Hepatocyte (in vitro differentiated cells): ENCODE measurements at regions not wholly inside any gene's neighbourhood (a gene's known extent, or its start where the extent isn't known, plus 50 kb on each side); places are given as distances from the start of the nearest gene placed in this dataset.

ENCODE experiments used
- DNase-seq: peaks from one replicate; pipeline ENCODE4 v3.0.0-alpha.2; 2016; ENCODE audit warnings: low spot score
- H2AFZ ChIP-seq: fragments of 200-600 bp; sonication (generic); 2 replicates; pipeline ENCODE4 v1.6.0; 2016; ENCODE audit warnings: antibody characterized with exemption, mild to moderate bottlenecking
- H3K27ac ChIP-seq: fragments of 200-600 bp; sonication (generic); 2 replicates; pipeline ENCODE4 v1.5.1; 2016; ENCODE audit warnings: mild to moderate bottlenecking
- H3K27me3 ChIP-seq: fragments of 200-600 bp; sonication (generic); 2 replicates; pipeline ENCODE4 v1.6.1; 2016
- H3K36me3 ChIP-seq: fragments of 200-600 bp; sonication (generic); replicated peaks from 2 replicates; pipeline ENCODE4 v1.5.1; 2016; ENCODE audit warnings: low read depth; ENCODE audit not compliant: insufficient read depth
- H3K4me1 ChIP-seq: fragments of 200-600 bp; sonication (generic); 2 replicates; pipeline ENCODE4 v1.5.1; 2016; ENCODE audit warnings: mild to moderate bottlenecking, moderate library complexity; ENCODE audit not compliant: insufficient read depth
- H3K4me2 ChIP-seq: fragments of 200-600 bp; sonication (generic); 2 replicates; pipeline ENCODE4 v1.6.0; 2016
- H3K4me3 ChIP-seq: fragments of 200-600 bp; sonication (generic); 2 replicates; pipeline ENCODE4 v1.5.1; 2016; ENCODE audit warnings: mild to moderate bottlenecking
- H3K79me2 ChIP-seq: fragments of 200-600 bp; sonication (generic); 2 replicates; pipeline ENCODE4 v1.6.0; 2017; ENCODE audit warnings: mild to moderate bottlenecking
- H3K9me2 ChIP-seq: fragments of 200-600 bp; sonication (generic); replicated peaks from 2 replicates; pipeline ENCODE4 v1.6.0; 2017; ENCODE audit warnings: mild to moderate bottlenecking; ENCODE audit not compliant: insufficient read depth
- H3K9me3 ChIP-seq: fragments of 200-600 bp; sonication (generic); 2 replicates; pipeline ENCODE4 v1.5.1; 2016; ENCODE audit warnings: low read depth, mild to moderate bottlenecking
- H4K20me1 ChIP-seq: fragments of 200-600 bp; sonication (generic); 2 replicates; pipeline ENCODE4 v1.6.0; 2016; ENCODE audit warnings: mild to moderate bottlenecking; ENCODE audit not compliant: insufficient read depth, poor library complexity, severe bottlenecking
- CTCF ChIP-seq: fragments of 200-600 bp; sonication (generic); IDR thresholded peaks from 2 replicates; pipeline ENCODE4 v1.5.1; 2016; ENCODE audit warnings: antibody characterized with exemption, mild to moderate bottlenecking; ENCODE audit not compliant: poor library complexity
- EZH2 ChIP-seq: fragments of 200-600 bp; sonication (generic); IDR thresholded peaks from 2 replicates; pipeline ENCODE4 v1.6.1; 2016; ENCODE audit warnings: antibody characterized with exemption, mild to moderate bottlenecking, borderline replicate concordance
- EZH2phosphoT487 ChIP-seq: fragments of 200-600 bp; sonication (generic); IDR thresholded peaks from one replicate; pipeline ENCODE4 v1.6.1; 2018; ENCODE audit warnings: antibody characterized with exemption, mild to moderate bottlenecking, low read depth, moderate library complexity; ENCODE audit not compliant: unreplicated experiment, severe bottlenecking
- WGBS: methylation state at CpG from one replicate; pipeline ENCODE4 v1.1.6; 2016; ENCODE audit warnings: low lambda C conversion rate; ENCODE audit errors: missing lambda C conversion rate; 5-methylcytosine and 5-hydroxymethylcytosine counted together

- Histone ChIP-seq H3K27ac (no peak overlapping the region), H3K36me3 (no peaks in the 10 kb centered on the region), H3K9me2 (no peaks in the 10 kb centered on the region), H2AFZ (no peak overlapping the region), H3K4me1 (peaks cover 4% of the 10 kb centered on the region), H3K27me3 (no peaks in the 10 kb centered on the region), H3K9me3 (no peaks in the 10 kb centered on the region), H3K4me2 (no peak overlapping the region), H3K4me3 (no peak overlapping the region), H4K20me1 (no peaks in the 10 kb centered on the region), H3K79me2 (no peaks in the 10 kb centered on the region)
- no peak for DNase-seq
- WGBS, result 71% methylated on average over 1 of the region's 1 CpG
- TF ChIP-seq EZH2phosphoT487 (no peak), EZH2 (no peak), CTCF (no peak)
These were observed 68.7 kb upstream of the IRX3 start for GRCh38 chr16:54355251-54355650.

DNA sequence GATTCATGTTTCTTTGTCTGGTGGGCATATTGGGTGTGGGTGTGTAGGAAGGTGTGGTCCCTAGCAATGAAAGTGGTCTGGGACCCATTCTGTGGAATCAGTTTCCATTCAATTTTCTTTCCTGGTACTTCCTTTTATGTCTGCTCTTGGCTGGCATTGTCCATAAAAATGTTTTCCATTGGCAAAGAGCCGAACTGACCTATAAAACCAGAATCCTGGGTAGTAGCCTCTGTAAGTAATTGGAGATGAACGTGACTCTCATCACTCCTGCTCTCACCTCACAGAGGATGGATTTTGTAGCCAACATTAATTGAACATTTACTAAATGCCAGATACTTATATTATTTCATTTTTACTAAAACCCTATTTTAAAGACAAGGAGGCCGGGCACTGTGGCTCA, 66.5 kb upstream of the IRX3 start:
- no peaks in the 10 kb centered on the region for H3K4me1 ChIP-seq
- H3K4me3 ChIP-seq, result no peak overlapping the region
- H3K36me3 ChIP-seq, result no peaks in the 10 kb centered on the region
- 57% methylated on average over 3 of the region's 3 CpGs for WGBS
- no peak for DNase-seq
- no peak overlapping the region for H3K4me2 ChIP-seq
- H3K9me2 ChIP-seq, result no peaks in the 10 kb centered on the region
- H4K20me1 ChIP-seq, result no peaks in the 10 kb centered on the region
- no peaks in the 10 kb centered on the region for H3K79me2 ChIP-seq
- H3K27me3 ChIP-seq, result no peaks in the 10 kb centered on the region
- no peak for TF ChIP-seq EZH2
- no peak for TF ChIP-seq CTCF
- TF ChIP-seq EZH2phosphoT487, result no peak
- H3K9me3 ChIP-seq, result no peaks in the 10 kb centered on the region
- no peak overlapping the region for H3K27ac ChIP-seq
- H2AFZ ChIP-seq, result no peak overlapping the region

- Histone ChIP-seq H3K27ac (no peak overlapping the region), H3K4me3 (no peak overlapping the region), H3K9me2 (no peaks in the 10 kb centered on the region), H2AFZ (no peak overlapping the region), H3K27me3 (no peaks in the 10 kb centered on the region), H4K20me1 (no peaks in the 10 kb centered on the region), H3K4me2 (no peak overlapping the region), H3K4me1 (no peaks in the 10 kb centered on the region), H3K9me3 (no peaks in the 10 kb centered on the region), H3K36me3 (no peaks in the 10 kb centered on the region), H3K79me2 (no peaks in the 10 kb centered on the region)
- DNase-seq, result no peak
- WGBS, result 85% methylated on average over 5 of the region's 5 CpGs
- TF ChIP-seq CTCF, result no peak
These were observed 64.6 kb upstream of the IRX3 start for GRCh38 chr16:54351171-54351570.

DNA sequence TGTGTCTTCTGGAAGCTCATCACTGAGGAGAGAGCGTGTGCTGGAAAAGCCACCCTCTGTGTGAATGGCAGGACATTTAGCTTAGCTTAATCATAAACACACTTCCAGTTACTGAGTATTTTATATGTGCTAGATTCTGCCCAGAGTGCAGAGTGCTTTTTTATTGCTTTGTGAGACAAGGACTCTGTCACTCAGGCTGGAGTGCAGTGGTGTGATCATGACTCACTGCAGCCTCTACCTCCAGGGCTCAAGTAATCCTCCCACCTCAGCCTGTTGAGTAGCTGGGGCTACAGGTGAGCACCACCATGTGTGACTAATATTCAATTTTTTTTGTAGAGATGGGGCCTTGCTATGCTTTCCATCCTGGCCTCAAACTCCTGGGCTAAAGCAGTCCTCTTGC, 61.4 kb upstream of the IRX3 start:
- Histone ChIP-seq H3K79me2 (no peaks in the 10 kb centered on the region), H3K36me3 (no peaks in the 10 kb centered on the region), H3K4me1 (no peaks in the 10 kb centered on the region), H2AFZ (no peak overlapping the region), H3K9me3 (no peaks in the 10 kb centered on the region), H3K9me2 (no peaks in the 10 kb centered on the region), H3K4me2 (no peak overlapping the region), H3K27ac (peak overlapping the region; percentile 79), H4K20me1 (no peaks in the 10 kb centered on the region), H3K27me3 (no peaks in the 10 kb centered on the region), H3K4me3 (no peak overlapping the region)
- 71% methylated on average over 1 of the region's 1 CpG for WGBS
- no peak for TF ChIP-seq CTCF
- TF ChIP-seq EZH2phosphoT487, result no peak
- TF ChIP-seq EZH2, result no peak
- DNase-seq, result peak; percentile 57
